ACC112 (cell line): ENCODE measurements at regions not wholly inside any gene's neighbourhood (a gene's known extent, or its start where the extent isn't known, plus 50 kb on each side); places are given as distances from the start of the nearest gene placed in this dataset.

Source experiments
- H2AFZ ChIP-seq: fragments of 200-600 bp; sonication (generic); one replicate; pipeline ENCODE4 v1.6.0; 2017; ENCODE audit warnings: antibody characterized with exemption, low read length; ENCODE audit not compliant: unreplicated experiment
- H3K27ac ChIP-seq: fragments of 200-600 bp; sonication (generic); 2 replicates; pipeline ENCODE4 v1.5.1; 2014; ENCODE audit warnings: low read depth, mild to moderate bottlenecking, antibody characterized with exemption, low read length, moderate library complexity
- H3K27me3 ChIP-seq: fragments of 200-600 bp; sonication (generic); 2 replicates; pipeline ENCODE4 v1.6.1; 2014; ENCODE audit warnings: mild to moderate bottlenecking, antibody characterized with exemption, low read length, moderate library complexity, mixed read lengths; ENCODE audit not compliant: insufficient read depth
- H3K36me3 ChIP-seq: fragments of 200-600 bp; sonication (generic); 2 replicates; pipeline ENCODE4 v1.6.1; 2016; ENCODE audit warnings: mild to moderate bottlenecking, antibody characterized with exemption, low read length, moderate library complexity, mixed read lengths; ENCODE audit not compliant: insufficient read depth
- H3K4me1 ChIP-seq: fragments of 200-600 bp; sonication (generic); one replicate; pipeline ENCODE4 v1.6.1; 2016; ENCODE audit warnings: low read length, mixed read lengths; ENCODE audit not compliant: insufficient read depth, unreplicated experiment, control insufficient read depth
- H3K4me3 ChIP-seq: fragments of 200-600 bp; sonication (generic); 2 replicates; pipeline ENCODE4 v1.5.1; 2014; ENCODE audit warnings: mild to moderate bottlenecking, low read depth, low read length
- H3K79me2 ChIP-seq: fragments of 200-600 bp; sonication (generic); one replicate; pipeline ENCODE4 v1.6.0; 2016; ENCODE audit warnings: low read length; ENCODE audit not compliant: control insufficient read depth, unreplicated experiment, insufficient read depth

DNA sequence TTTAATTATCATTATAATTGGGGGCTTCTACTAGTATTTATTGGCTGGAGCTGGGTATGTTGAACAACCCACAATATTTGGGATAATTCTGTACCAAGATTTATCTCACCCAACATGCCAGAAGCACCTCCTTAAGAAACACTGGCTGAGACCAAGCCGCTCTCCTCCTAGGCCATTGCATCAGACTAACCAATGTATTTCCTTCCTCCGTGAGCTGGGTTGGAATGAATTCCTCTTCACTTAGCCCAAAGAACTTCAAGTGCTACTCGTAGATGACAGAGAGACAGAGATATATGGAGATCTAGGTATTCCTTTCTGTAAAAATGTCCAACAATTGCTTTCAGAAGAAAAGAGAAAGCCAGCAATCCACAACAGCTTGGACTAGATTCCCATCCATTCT, 87.2 kb upstream of the ETS2 start:
- Histone ChIP-seq H3K79me2 (no peaks in the 10 kb centered on the region), H3K4me1 (no peaks in the 10 kb centered on the region), H3K36me3 (no peaks in the 10 kb centered on the region), H2AFZ (no peak overlapping the region), H3K4me3 (no peak overlapping the region), H3K27me3 (peaks cover 33% of the 10 kb centered on the region), H3K27ac (no peak overlapping the region)

DNA sequence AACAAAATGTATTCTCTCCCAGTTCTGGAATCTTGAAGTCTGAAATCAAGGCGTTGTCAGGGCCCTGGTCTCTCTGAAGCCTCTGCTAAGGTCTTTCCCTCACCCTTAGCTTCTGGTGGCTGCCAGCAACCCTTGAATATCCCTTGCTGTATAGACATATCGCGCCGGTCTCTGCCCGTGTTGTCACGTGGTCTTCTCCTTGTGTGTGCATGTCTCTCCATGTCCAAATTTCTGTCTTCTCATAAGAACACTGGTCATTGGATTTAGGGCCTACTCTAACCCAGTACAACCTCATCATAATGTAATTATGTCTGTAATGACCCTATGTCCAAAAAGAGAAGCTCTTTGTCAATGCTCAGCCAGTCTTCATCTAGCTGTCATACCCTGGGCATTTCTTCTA, 85.7 kb upstream of the ETS2 start:
- H3K27me3 ChIP-seq = peaks cover 26% of the 10 kb centered on the region
- H3K36me3 ChIP-seq = no peaks in the 10 kb centered on the region
- H3K27ac ChIP-seq = no peak overlapping the region
- H2AFZ ChIP-seq = no peak overlapping the region
- H3K4me3 ChIP-seq = no peak overlapping the region
- no peaks in the 10 kb centered on the region for H3K79me2 ChIP-seq
- H3K4me1 ChIP-seq = no peaks in the 10 kb centered on the region

DNA sequence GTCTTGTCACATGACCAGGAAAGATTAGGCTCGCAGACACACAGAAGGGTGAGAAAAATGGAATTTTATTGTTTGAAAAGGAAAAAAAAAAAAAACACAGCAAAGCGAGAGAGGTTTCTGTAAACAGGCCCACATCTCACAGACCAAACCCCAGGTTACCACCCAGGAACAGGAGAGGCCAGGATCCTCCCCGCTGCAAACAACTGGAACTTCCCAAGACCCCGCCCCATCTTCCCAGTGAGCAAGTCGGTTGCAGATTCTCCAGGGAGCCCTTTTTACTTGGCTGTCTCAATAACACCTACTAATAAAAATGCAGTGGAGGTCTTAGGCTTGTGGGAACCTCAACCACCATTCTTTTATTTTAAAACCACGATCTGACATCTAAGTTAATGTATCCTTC, 84.7 kb upstream of the ETS2 start:
- Histone ChIP-seq H3K27me3 (peaks cover 18% of the 10 kb centered on the region; the same call in 1 of the 2 replicates), H3K79me2 (no peaks in the 10 kb centered on the region), H3K4me1 (no peaks in the 10 kb centered on the region), H2AFZ (no peak overlapping the region), H3K4me3 (no peak overlapping the region), H3K36me3 (no peaks in the 10 kb centered on the region), H3K27ac (no peak overlapping the region)

DNA sequence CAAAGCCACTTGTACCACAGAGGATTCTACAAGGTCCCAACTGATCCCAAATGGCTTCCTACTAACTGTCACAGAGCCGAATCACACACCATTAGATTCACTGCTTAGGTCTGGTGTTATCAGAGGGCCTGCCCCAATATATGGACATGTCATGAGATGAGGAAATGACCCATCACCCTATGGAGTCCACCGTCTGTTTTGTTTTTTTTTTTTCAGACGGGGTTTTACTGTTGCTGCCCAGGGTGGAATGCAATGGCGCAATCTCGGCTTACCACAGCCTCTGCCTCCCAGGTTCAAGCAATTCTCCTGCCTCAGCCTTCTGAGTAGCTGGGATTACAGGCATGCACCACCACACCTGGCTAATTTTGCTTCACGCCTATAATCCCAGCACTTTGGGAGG, 83.8 kb upstream of the ETS2 start:
- Histone ChIP-seq H3K36me3 (no peaks in the 10 kb centered on the region), H3K27ac (no peak overlapping the region), H3K4me1 (no peaks in the 10 kb centered on the region), H3K4me3 (no peak overlapping the region), H3K79me2 (no peaks in the 10 kb centered on the region), H2AFZ (no peak overlapping the region), H3K27me3 (peaks cover 11% of the 10 kb centered on the region; the same call in 1 of the 2 replicates)

DNA sequence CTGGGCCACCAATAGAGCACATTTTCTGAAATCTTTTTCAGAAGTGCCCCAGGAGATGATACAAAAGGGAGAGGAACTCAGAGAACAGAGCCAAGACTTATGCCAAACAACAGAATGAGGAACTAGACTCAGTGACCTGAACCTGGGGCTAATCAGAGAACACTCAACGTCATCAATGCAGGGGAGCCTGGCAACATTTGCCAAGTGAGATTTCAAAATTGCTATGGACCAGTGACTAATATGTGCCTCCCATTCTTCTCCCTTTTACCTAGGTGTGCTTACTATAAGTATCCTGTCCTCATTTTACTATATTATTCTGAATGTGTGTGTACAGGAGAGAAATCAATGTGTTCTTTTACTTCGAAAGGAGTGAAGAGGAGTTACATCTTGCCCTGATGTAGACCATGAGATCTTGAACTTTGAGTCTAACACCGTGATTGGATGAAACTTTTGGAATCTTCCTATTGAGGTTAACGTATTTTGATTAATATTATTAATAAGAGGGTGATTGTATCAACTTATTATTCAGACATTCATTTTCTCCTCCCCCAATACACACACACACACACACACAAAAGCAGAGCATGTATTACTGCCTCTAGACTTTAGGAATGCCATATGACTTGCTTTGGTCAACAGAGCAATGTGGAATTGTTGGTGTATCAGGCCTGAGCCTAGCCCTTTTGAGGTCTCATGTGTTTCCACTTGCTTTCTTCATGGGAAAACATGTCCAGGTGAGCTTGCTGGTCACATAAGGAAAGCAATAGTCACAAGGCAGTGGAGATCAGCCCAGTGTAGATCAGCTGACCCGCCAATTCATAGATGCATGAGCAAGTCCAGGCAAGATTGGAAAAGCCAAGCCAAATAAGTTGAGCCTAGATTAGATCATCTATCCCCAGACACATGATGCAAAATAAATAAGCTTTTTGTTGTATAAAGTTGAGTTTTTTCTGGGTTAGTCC, 80.3 kb upstream of the ETS2 start:
- Histone ChIP-seq H3K27ac (no peak overlapping the region), H3K27me3 (peaks cover 9% of the 10 kb centered on the region; the same call in 1 of the 2 replicates), H2AFZ (no peak overlapping the region), H3K4me3 (no peak overlapping the region), H3K36me3 (no peaks in the 10 kb centered on the region), H3K79me2 (no peaks in the 10 kb centered on the region), H3K4me1 (no peaks in the 10 kb centered on the region)

DNA sequence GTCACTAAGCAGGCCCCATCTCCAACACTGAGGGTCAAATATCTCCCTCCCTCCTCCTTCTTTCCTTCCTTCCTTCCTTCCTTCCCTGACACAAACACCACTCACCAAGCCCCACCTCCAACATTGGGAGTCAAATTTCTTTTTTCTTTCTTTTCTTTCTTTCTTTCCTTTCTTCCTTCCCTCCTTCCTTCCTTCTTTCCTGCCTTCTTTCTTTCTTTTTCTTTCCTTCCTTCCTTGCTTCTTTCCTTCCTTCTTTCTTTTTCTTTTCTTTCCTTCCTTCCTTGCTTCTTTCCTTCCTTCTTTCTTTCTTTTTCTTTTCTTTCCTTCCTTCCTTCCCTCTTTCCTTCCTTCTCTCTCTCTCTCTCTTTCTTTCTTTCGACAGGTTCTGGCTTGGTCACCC, 79.2 kb upstream of the ETS2 start:
- peaks cover 9% of the 10 kb centered on the region; the same call in 1 of the 2 replicates for H3K27me3 ChIP-seq
- no peaks in the 10 kb centered on the region for H3K79me2 ChIP-seq
- no peak overlapping the region for H2AFZ ChIP-seq
- H3K36me3 ChIP-seq = no peaks in the 10 kb centered on the region
- H3K4me1 ChIP-seq = no peaks in the 10 kb centered on the region
- no peak overlapping the region for H3K4me3 ChIP-seq
- no peak overlapping the region for H3K27ac ChIP-seq

DNA sequence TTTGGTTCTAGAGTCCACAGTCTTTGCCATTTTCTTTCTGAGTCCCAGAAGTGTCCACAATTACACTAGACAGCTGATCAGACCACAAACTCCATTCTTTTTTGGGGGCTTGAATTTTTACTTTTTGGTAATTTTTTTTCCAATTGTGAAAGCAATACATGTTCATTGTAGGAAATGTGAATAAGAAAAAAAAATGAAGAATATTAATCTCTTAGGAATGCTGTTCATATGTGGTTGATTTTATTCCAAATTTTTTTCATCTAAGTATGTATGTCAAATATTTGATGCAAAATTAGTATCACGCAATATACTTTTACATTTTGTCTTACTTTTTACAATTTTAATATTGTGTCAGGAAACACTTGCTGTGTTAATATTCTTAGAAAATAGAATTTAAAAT, 76.4 kb upstream of the ETS2 start:
- Histone ChIP-seq H3K27me3 (0 out of 2 replicates have a peak, but pooled peaks cover 3% of the 10 kb centered on the region), H3K27ac (no peak overlapping the region), H3K4me3 (no peak overlapping the region), H3K79me2 (no peaks in the 10 kb centered on the region), H3K4me1 (peaks cover 4% of the 10 kb centered on the region), H3K36me3 (no peaks in the 10 kb centered on the region), H2AFZ (no peak overlapping the region)

DNA sequence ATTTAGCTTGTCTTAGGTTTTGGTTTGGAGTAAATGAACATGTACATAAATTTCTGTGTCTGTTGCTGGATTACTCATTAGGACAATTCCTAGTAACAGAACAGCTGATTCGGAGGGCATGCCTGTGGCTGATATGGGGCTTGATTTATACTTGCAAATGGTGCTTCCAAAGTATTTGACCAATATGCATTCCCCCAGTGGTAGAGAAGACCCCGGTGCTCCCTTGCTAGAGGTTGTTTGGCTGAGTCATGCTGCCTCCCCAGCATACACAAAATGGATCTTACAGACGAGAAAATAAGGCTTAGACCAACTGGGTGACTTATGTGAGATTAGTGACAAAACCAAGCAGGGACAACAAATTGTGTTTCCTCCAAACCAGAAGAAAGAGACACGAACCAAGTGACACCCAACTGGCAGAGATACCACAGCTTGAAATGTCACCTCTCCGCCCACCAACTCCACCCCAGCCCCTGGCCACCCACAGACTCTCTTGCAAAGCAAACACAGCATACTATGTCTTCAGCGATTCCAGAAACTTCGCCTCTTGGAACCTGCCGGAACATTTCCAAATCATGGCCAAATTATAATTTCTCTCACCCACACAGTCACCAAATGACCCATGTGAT, 75.9 kb upstream of the ETS2 start:
- Histone ChIP-seq H3K27ac (no peak overlapping the region), H2AFZ (no peak overlapping the region), H3K36me3 (no peaks in the 10 kb centered on the region)

DNA sequence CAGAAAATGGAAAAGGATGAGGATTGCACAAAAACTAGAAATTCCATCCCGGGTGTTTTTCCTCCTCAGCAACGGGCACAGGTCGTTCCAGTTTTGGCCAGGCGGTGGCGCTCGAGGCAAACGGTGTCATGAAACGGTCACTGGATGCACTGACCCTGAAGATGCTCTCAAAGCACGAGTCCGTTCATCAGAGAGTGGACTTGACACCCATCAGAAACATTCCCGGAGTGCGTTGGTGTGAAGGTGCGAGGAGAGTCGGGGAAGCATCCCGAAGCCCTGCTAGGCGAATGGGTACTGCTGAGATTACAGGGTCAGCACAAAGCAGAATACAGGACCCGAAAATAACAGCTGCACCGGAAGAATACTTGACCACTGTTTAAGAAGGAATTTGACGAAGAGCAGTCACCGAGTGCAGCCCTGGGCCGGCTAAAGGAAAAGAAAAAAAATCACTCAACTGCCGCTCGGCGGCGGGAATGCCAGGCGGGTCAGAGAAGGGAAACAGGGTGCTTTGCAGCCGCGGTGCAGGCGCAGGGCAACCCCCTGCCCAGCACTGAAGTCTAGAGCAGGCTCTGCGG, 71.7 kb upstream of the ETS2 start:
- H3K4me3 ChIP-seq = peak overlapping the region; percentile 64
- peak overlapping the region; percentile 66 for H2AFZ ChIP-seq
- no peak overlapping the region for H3K27ac ChIP-seq
- H3K79me2 ChIP-seq = no peaks in the 10 kb centered on the region
- H3K27me3 ChIP-seq = no peaks in the 10 kb centered on the region
- no peaks in the 10 kb centered on the region for H3K36me3 ChIP-seq
- H3K4me1 ChIP-seq = peaks cover 6% of the 10 kb centered on the region

More for the DNA sequence above, 75.9 kb upstream of the ETS2 start:
- H3K79me2 ChIP-seq = no peaks in the 10 kb centered on the region
- peaks cover 6% of the 10 kb centered on the region for H3K4me1 ChIP-seq
- H3K4me3 ChIP-seq = no peak overlapping the region
- 0 out of 2 replicates have a peak, but pooled peaks cover 3% of the 10 kb centered on the region for H3K27me3 ChIP-seq

DNA sequence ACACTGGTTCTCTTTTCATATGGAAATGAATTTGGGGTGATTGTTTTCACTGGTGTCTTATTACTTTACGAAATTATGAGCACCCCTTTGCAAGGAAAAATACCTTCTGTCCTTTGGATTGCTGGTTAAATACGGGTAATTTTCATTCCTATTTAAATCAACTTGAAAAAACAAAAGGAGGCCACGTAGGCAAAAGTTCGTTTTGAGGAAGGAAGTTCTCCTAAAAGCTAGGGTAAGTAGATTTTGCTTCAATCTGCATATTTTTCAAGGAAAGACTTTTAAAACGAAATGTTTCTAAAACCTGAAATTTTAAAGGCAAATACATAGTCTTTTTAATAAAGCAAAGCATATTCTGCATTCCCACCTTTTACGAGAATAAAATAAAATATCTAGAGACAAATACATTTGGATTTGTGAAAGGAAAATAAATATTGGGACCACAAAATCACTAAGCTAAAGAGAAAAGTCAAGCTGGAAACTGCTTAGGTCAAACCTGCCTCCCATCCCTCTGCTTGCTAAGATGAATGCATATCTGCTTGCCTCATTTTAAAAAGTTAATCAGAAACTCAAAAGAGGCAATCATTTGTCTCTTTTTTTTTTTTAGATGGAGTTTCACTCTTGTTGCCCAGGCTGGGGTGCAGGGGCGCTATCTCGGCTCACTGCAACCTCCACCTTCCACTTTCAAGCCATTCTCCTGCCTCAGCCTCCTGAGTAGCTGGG, 70.9 kb upstream of the ETS2 start:
- H3K27ac ChIP-seq = no peak overlapping the region
- no peaks in the 10 kb centered on the region for H3K36me3 ChIP-seq
- H3K27me3 ChIP-seq = no peaks in the 10 kb centered on the region
- no peak overlapping the region for H2AFZ ChIP-seq
- no peaks in the 10 kb centered on the region for H3K79me2 ChIP-seq
- H3K4me3 ChIP-seq = peak overlapping the region; percentile 64; the same call in 1 of the 2 replicates
- H3K4me1 ChIP-seq = peaks cover 6% of the 10 kb centered on the region
